ENCODE measurements at regions not wholly inside any gene's neighbourhood (a gene's known extent, or its start where the extent isn't known, plus 50 kb on each side); places are given as distances from the start of the nearest gene placed in this dataset.

DNA sequence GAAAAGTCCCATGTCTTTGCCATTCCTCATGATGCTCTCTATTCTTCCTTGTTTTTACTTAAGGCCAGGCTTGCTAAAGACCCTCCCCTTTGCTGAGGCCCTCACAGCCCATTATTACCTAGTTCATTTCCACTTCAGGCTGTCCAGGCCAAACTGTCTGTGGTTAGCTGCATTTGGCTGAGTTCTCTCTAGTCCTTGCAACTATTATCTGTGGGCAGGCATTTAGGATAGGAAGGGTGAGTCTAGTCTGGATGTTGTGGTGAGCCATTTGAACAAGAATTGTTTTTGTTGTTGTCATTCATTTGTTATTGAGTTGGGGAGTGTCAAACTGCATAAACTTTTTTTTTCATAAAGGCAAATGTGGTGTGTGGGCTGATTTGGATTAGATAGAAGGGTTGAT, 182.4 kb downstream of the CD109 start:
- Histone ChIP-seq H3K36me3 (ENCODE audit: control insufficient read depth in 2 of 2, insufficient read depth in 2 of 2, low read length in 2 of 2) (no peaks in the 10 kb centered on the region), H3K4me1 (ENCODE audit: control insufficient read depth, insufficient read depth, low read length) (no peaks in the 10 kb centered on the region), H3K27ac (ENCODE audit: low read length) (no peak overlapping the region), H3K9me3 (ENCODE audit: control insufficient read depth in 2 of 2, low read length in 2 of 2) (no peaks in the 10 kb centered on the region), H3K27me3 (ENCODE audit: control insufficient read depth in 1 of 2, insufficient read depth in 2 of 2, low read length in 2 of 2) (no peaks in the 10 kb centered on the region), H3K9ac (ENCODE audit: low read length in 2 of 2) (no peak overlapping the region), H3K4me3 (ENCODE audit: low read length in 2 of 2) (no peak overlapping the region)

Data from stomach smooth muscle (tissue), 2 donors.